Spinal cord (tissue), 9 donors: ENCODE measurements at regions not wholly inside any gene's neighbourhood (a gene's known extent, or its start where the extent isn't known, plus 50 kb on each side); places are given as distances from the start of the nearest gene placed in this dataset.
"Not testable (repeated sequence)": the region's sequence is repeated elsewhere in the genome, so short reads cannot be mapped to it uniquely, and the experiment has no call there.

ENCODE experiments used
- DNase-seq, 6 donors: peaks; one replicate each; pipeline versions ENCODE4 v3.0.0 to v3.0.0-alpha.2; 2013 to 2015; ENCODE audit warnings: low spot score in 6 of 6, low read depth in 4 of 6
- H3K27ac ChIP-seq: one replicate; pipeline ENCODE4 v1.5.1; 2013; ENCODE audit warnings: low read depth, low read length, control low read depth
- H3K27me3 ChIP-seq: one replicate; pipeline ENCODE4 v1.6.1; 2013; ENCODE audit warnings: low read length; ENCODE audit not compliant: control insufficient read depth, insufficient read depth
- H3K36me3 ChIP-seq: one replicate; pipeline ENCODE4 v1.6.1; 2013; ENCODE audit warnings: low read length; ENCODE audit not compliant: control insufficient read depth, insufficient read depth
- H3K4me1 ChIP-seq: one replicate; pipeline ENCODE4 v1.6.1; 2013; ENCODE audit warnings: low read length; ENCODE audit not compliant: control insufficient read depth, insufficient read depth
- H3K4me3 ChIP-seq: one replicate; pipeline ENCODE4 v1.5.1; 2013; ENCODE audit warnings: low read depth, low read length, control low read depth
- H3K9me3 ChIP-seq: one replicate; pipeline ENCODE4 v1.6.1; 2013; ENCODE audit warnings: low read length; ENCODE audit not compliant: control insufficient read depth, insufficient read depth
- WGBS: methylation state at CpG from one replicate; pipeline ENCODE4 v1.1.5; 2013; ENCODE audit warnings: missing lambda C conversion rate; ENCODE audit not compliant: insufficient coverage; 5-methylcytosine and 5-hydroxymethylcytosine counted together
- donor health status: healthy.

DNA sequence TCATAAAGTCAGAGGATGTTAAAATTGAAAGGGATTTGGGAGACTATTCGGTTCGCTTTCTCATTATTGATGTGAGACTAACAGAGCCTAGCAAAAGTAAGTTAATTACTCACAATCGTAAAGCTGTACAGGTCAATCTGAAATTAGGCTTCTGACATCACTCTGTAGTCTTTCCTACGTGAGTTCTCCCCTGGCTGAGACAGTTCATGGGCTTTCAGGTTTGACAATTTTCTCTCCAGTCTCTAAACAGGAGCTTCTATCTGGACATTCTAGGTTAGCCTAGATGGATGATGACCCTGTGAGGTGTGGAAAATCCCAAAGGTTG lies 77.5 kb upstream of the VKORC1L1 start:
- not testable (repeated sequence) for H3K9me3 ChIP-seq, DNase-seq, H3K27ac ChIP-seq, H3K4me1 ChIP-seq, H3K4me3 ChIP-seq, H3K27me3 ChIP-seq, H3K36me3 ChIP-seq
- 100% methylated on average over 1 of the region's 4 CpGs for WGBS

DNA sequence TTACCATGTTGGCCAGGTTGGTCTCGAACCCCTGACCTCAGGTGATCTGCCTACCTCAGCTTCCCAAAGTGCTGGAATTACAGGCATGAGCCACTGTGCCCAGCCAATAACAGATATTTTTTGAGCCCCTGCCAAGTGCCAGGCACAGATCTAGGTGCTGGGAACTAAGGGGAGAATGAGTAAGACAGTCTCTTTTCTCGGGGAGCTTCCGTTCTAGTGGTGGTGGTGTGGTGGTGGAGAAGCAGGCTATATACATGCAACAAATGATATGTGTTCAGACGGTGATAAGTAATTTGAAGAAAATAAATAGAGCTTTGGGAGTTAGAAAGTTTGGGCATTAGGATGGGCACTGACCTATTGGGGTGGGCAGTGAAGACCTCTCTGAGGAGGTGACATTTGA lies 76.7 kb upstream of the VKORC1L1 start:
- H3K27me3 ChIP-seq, result no peaks in the 10 kb centered on the region
- H3K9me3 ChIP-seq, result no peaks in the 10 kb centered on the region
- 96% methylated on average over 4 of the region's 4 CpGs for WGBS
- no peaks in the 10 kb centered on the region for H3K36me3 ChIP-seq
- no peak overlapping the region for H3K27ac ChIP-seq
- no peak for DNase-seq
- H3K4me3 ChIP-seq, result no peak overlapping the region
- H3K4me1 ChIP-seq, result no peaks in the 10 kb centered on the region

DNA sequence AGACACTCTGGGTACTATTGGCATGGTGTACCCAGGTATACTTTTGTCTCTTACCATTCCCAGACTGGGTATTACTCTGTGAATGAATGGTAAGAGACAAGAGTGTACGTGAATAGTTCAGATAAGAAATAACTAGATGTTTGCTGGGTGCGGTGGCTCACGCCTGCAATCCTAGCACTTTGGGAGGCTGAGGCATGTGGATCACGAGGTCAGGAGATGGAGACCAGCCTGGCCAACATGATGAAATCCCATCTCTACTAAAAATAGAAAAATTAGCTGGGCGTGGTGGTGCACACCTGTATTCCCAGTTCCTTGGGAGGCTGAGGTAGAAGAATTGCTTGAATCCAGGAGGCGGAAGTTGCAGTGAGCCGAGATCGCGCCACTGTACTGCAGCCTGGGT lies 75.8 kb upstream of the VKORC1L1 start:
- H3K4me3 ChIP-seq, H3K36me3 ChIP-seq, H3K27me3 ChIP-seq, H3K27ac ChIP-seq, H3K4me1 ChIP-seq, DNase-seq, H3K9me3 ChIP-seq: not testable (repeated sequence)
- 93% methylated on average over 9 of the region's 9 CpGs for WGBS

DNA sequence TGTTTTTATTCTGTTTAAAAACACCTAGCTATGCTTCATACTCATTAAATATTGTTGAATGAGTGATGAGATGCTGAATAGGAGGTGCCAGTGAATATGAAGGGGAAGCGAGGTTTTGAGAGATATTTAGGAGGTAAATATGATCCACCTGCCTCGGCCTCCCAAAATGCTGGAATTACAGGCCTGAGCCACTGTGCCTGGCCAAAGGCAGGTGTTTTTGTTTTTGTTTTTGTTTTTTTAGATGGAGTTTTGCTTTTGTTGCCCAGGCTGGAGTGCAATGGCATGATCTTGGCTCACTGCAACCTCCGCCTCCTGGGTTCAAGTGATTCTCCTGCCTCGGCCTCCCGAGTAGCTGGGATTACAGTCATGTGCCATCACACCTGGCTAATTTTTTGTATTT lies 75.3 kb upstream of the VKORC1L1 start:
- 88% methylated on average over 5 of the region's 5 CpGs for WGBS
- DNase-seq, result not testable (repeated sequence)

DNA sequence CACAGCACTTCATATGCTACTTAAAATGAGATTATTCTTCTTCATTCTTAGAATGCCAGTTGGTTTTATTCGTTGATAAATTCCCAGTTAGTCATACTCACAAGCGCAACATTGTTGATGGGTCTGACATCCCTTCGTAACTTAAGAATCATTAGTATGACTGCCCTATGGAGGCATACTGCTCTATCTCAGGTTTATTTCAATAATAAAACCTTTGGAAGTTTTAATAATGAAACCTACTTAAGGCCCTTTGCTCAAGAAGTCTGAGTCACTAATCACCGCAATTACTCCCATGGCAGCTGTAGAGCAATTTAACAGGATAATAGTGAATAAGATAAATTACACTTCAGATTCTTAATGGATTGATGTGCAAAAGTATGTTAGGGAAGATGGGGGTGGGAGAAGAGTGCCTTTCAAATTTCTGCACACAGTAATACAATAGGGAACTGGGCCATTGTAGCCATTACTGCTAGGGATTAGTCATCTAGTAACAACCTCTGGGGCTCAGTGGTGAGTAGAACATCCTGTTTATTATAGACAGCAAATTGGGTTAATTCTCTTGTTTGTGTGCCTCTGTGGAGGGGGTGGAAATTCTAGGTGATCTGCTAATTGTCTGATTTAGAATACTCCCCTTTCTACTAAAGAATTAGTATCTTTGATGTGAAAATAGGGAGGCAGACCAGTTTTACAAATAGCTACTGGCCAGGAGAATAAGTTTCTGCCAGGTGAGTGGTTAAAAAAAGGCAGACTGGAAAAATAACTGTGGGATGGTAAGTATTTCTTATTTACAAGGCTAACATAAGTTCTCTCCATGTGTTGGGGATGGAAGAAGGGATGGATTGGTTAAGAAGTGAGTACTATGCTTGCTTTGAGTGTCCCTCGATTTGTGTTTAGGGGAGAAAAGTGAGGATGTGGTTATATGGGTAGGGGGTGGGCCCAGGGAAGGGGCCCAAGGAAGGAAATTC lies 74.5 kb upstream of the VKORC1L1 start:
- H3K36me3 ChIP-seq, result no peaks in the 10 kb centered on the region
- no peak overlapping the region for H3K4me3 ChIP-seq
- H3K9me3 ChIP-seq, result no peaks in the 10 kb centered on the region
- no peaks in the 10 kb centered on the region for H3K27me3 ChIP-seq
- no peak overlapping the region for H3K27ac ChIP-seq
- WGBS, result 82% methylated on average over 2 of the region's 5 CpGs
- H3K4me1 ChIP-seq, result no peaks in the 10 kb centered on the region
- peak in 2 of 6 donors; percentile 17 to 89 for DNase-seq

More for the DNA sequence above, 75.3 kb upstream of the VKORC1L1 start:
- H3K27ac ChIP-seq, H3K4me1 ChIP-seq, H3K27me3 ChIP-seq, H3K36me3 ChIP-seq, H3K4me3 ChIP-seq, H3K9me3 ChIP-seq: not testable (repeated sequence)

DNA sequence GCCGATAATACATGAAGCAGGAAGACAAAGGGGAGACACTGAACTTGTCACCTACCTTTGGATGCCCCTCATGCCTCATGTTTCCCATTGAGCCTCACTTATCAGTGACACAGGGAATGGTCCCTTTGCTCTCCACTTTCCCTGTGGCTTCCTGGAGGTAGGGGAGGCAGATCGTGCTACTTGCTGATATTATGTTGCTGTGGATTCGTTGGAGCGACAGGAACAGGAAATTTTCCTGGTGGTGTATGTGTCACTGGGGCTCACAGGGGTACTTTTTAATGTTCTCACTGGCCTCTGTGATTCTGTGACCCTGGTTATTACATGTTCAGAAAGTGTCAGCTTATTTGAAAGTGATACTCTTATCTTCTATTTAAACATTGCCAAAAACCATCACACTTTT lies 72.7 kb upstream of the VKORC1L1 start:
- WGBS, result 83% methylated on average over 4 of the region's 4 CpGs
- H3K27ac ChIP-seq, H3K4me3 ChIP-seq, DNase-seq, H3K36me3 ChIP-seq, H3K9me3 ChIP-seq, H3K4me1 ChIP-seq, H3K27me3 ChIP-seq: not testable (repeated sequence)

DNA sequence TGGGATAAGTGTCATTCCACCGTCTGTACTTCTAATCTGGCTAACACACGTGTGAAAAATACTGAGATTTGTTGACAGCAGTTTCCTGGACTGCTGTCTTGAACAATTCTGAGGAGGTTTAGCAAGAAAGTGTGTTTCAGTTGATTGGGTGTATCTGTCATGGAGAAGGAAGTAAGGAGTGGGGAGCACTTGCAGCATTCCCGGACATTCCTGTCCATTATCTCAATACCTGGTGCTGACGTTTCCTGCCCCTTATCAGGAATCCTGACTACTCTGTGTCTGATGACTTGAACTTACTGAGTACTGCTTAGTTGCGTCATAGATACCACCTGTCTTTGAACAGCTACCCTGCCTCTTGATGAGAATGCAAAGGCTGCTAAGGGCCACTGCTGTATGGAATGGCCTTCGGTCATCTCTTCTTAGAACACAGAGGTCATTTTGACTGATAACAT lies 72.0 kb upstream of the VKORC1L1 start:
- no peak for DNase-seq
- H3K4me3 ChIP-seq, result no peak overlapping the region
- no peaks in the 10 kb centered on the region for H3K27me3 ChIP-seq
- 92% methylated on average over 6 of the region's 6 CpGs for WGBS
- no peaks in the 10 kb centered on the region for H3K9me3 ChIP-seq
- no peaks in the 10 kb centered on the region for H3K36me3 ChIP-seq
- H3K27ac ChIP-seq, result no peak overlapping the region
- no peaks in the 10 kb centered on the region for H3K4me1 ChIP-seq

DNA sequence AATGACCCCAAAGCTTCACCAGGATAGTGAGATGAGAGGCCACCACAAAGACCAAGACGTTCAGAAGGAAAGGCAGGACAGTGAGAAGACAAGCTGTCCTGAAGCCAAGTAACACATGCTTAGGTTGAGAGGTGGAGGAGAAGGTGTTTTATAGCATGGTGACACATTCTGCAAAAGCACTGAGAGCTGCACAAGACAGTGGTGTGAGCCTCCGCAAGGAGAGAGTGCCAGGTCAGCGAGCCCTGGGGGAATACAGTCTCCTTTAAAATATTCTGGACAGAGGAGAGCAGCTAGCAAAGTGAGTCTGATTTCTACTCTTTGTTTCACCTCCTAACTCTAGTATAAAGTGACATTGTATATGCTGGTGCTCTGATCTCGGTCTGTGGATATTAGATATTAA lies 68.0 kb upstream of the VKORC1L1 start:
- Histone ChIP-seq H3K4me3 (no peak overlapping the region), H3K27me3 (no peaks in the 10 kb centered on the region), H3K4me1 (no peaks in the 10 kb centered on the region), H3K27ac (no peak overlapping the region), H3K36me3 (no peaks in the 10 kb centered on the region), H3K9me3 (no peaks in the 10 kb centered on the region)
- no peak for DNase-seq
- 87% methylated on average over 3 of the region's 4 CpGs for WGBS

DNA sequence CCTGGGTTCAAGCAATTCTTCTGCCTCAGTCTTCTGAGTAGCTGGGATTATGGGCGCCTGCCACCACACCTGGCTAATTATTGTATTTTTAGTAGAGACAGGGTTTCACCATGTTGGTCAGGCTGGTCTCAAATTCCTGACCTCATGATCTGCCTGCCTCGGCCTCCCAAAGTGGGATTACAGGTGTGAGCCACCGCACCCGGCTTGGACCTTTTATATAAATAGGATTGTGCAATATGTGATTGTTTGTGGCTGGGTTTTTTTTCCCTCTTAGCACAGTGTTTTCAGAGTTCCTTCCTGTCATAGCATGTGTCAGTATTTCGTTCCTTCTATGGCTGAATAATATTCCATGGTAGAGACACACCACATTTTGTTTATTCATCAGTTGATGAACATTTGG lies 65.8 kb upstream of the VKORC1L1 start:
- H3K4me3 ChIP-seq, DNase-seq, H3K4me1 ChIP-seq, H3K36me3 ChIP-seq, H3K9me3 ChIP-seq, H3K27ac ChIP-seq, H3K27me3 ChIP-seq: not testable (repeated sequence)
- 82% methylated on average over 4 of the region's 5 CpGs for WGBS

DNA sequence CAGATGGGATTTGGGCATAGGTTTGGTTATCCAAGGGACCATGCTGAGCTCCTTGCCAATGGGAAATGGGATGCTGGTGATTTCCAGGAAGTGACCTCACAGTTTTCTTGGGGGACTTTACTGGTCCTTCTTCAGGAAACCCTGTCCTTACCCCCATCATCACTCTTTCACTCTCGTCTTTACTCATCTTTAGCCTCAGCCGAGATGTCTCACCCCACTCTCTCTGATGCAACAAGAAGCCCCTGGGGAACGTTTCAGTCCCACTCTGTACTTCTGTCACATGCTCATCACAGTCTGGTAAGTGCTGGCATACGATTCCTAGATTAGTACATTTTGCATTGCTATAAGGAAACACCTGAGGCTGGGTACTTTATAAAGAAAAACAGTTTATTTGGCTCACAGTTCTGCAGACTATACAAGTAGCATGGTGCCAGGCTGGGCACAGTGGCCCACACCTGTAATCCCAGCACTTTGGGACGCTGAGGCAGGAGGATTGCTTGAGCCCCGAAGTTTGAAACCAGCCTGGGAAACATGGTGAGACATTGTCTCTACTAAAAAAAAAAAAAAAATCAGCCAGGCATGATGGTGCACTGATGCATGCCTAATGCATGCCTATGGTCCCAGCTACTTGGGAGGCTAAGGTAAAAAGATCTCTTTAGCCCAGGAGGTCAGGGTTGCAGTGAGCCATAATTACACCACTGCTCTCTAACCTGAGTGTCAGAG lies 63.5 kb upstream of the VKORC1L1 start:
- H3K36me3 ChIP-seq, result no peaks in the 10 kb centered on the region
- no peak overlapping the region for H3K4me3 ChIP-seq
- WGBS, result 73% methylated on average over 6 of the region's 6 CpGs

More for the DNA sequence above, 63.5 kb upstream of the VKORC1L1 start:
- Histone ChIP-seq H3K27ac (no peak overlapping the region), H3K27me3 (no peaks in the 10 kb centered on the region), H3K4me1 (no peaks in the 10 kb centered on the region), H3K9me3 (no peaks in the 10 kb centered on the region)
- DNase-seq, result no peak
